Breast epithelium (tissue), 4 donors: ENCODE measurements at regions not wholly inside any gene's neighbourhood (a gene's known extent, or its start where the extent isn't known, plus 50 kb on each side); places are given as distances from the start of the nearest gene placed in this dataset.

ENCODE experiments used
- DNase-seq, 2 donors: peaks; one replicate each; pipeline ENCODE4 v3.0.0-alpha.2; 2019; ENCODE audit warnings: low spot score in 2 of 2
- H3K27ac ChIP-seq, 2 donors: fragments of 200-600 bp; sonication (generic) in 1 of 2; one replicate each; pipeline ENCODE4 v1.5.1; 2016 to 2019; ENCODE audit warnings: mild to moderate bottlenecking in 1 of 2
- H3K27me3 ChIP-seq, 2 donors: fragments of 200-600 bp; sonication (generic) in 1 of 2; one replicate each; pipeline versions ENCODE4 v1.5.1 to v1.6.0; 2017 to 2019; ENCODE audit warnings: control low read depth in 1 of 2, mild to moderate bottlenecking in 1 of 2
- H3K36me3 ChIP-seq: fragments of 200-600 bp; one replicate; pipeline ENCODE4 v1.5.1; 2019
- H3K4me1 ChIP-seq, 2 donors: fragments of 200-600 bp; sonication (generic); one replicate each; pipeline ENCODE4 v1.5.1; 2016 to 2019; ENCODE audit warnings: control low read depth in 1 of 2
- H3K4me3 ChIP-seq, 3 donors: fragments of 200-600 bp; sonication (generic); 1 replicate in 2 of 3; 2 replicates in 1 of 3; pipeline ENCODE4 v1.5.1; 2016 to 2019; ENCODE audit warnings: mild to moderate bottlenecking in 3 of 3, moderate library complexity in 2 of 3
- H3K9me3 ChIP-seq, 2 donors: fragments of 200-600 bp; sonication (generic) in 1 of 2; one replicate each; pipeline ENCODE4 v1.5.1; 2016 to 2019; ENCODE audit warnings: control low read depth in 1 of 2
- POLR2A ChIP-seq: fragments of 450-650 bp; IDR thresholded peaks from one replicate; pipeline ENCODE4 v1.6.1; 2016; ENCODE audit warnings: antibody characterized with exemption, mild to moderate bottlenecking, moderate library complexity
- POLR2AphosphoS5 ChIP-seq, 3 donors: sonication (generic); formaldehyde crosslinking; IDR thresholded peaks; one replicate each; pipeline ENCODE4 v1.6.1; 2017; ENCODE audit warnings: antibody characterized with exemption in 3 of 3
- intact Hi-C: fragments of 100-400 bp; cut with DNase I; formaldehyde crosslinking; loops from one replicate; pipeline ENCODE4 v1.15.1; 2023; ENCODE audit warnings: low total_unique reads
- TF ChIP-seq, protein P1 (sequence below), 3 donors: fragments of 450-650 bp; IDR thresholded peaks; one replicate each; pipeline ENCODE4 v1.5.1; 2016 to 2017; ENCODE audit warnings: antibody characterized with exemption in 3 of 3, mild to moderate bottlenecking in 3 of 3, moderate library complexity in 3 of 3

DNA sequence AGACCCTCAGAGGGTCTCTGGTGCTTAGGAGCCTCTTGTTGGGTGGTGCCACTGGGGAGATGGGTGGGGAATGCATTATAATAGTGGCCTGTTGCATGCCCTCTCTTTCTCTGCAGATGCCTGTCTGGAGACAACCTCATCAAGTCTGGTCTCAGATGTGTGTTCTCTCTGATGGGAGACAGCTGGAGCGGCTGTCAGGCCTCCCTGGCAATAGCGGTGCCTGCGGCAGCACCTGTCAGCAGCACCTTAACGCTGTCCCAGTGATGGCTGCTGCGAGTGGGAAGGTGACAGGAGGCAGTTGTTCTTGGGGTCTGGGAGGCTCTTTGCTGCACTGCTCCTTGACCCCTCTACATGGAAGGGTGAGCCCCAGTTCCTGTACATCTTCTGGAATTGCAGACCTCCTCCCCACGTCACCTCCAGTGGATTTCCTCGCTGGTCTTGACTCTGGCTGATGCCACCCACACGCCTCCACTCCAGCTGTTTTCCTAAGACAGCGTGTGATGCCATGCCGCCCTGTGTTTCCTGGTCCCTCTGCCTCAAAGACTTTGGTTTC lies 63.3 kb upstream of the BLCAP start:
- TF ChIP-seq POLR2AphosphoS5 (IDR thresholded peaks at IDR 0.05) (no peak), POLR2A (no peak)
- TF ChIP-seq, protein P1, sequence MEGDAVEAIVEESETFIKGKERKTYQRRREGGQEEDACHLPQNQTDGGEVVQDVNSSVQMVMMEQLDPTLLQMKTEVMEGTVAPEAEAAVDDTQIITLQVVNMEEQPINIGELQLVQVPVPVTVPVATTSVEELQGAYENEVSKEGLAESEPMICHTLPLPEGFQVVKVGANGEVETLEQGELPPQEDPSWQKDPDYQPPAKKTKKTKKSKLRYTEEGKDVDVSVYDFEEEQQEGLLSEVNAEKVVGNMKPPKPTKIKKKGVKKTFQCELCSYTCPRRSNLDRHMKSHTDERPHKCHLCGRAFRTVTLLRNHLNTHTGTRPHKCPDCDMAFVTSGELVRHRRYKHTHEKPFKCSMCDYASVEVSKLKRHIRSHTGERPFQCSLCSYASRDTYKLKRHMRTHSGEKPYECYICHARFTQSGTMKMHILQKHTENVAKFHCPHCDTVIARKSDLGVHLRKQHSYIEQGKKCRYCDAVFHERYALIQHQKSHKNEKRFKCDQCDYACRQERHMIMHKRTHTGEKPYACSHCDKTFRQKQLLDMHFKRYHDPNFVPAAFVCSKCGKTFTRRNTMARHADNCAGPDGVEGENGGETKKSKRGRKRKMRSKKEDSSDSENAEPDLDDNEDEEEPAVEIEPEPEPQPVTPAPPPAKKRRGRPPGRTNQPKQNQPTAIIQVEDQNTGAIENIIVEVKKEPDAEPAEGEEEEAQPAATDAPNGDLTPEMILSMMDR (IDR thresholded peaks at IDR 0.05): no peak
- H3K9me3 ChIP-seq: peaks cover 0 to 11% of the 10 kb centered on the region in 2 donors
- DNase-seq: no peak
- intact Hi-C loops: no loop called here
- H3K27me3 ChIP-seq: peaks cover 0 to 22% of the 10 kb centered on the region in 2 donors
- H3K27ac ChIP-seq: no peak overlapping the region
- no peaks in the 10 kb centered on the region for H3K4me1 ChIP-seq
- no peaks in the 10 kb centered on the region for H3K36me3 ChIP-seq
- H3K4me3 ChIP-seq: no peak overlapping the region

DNA sequence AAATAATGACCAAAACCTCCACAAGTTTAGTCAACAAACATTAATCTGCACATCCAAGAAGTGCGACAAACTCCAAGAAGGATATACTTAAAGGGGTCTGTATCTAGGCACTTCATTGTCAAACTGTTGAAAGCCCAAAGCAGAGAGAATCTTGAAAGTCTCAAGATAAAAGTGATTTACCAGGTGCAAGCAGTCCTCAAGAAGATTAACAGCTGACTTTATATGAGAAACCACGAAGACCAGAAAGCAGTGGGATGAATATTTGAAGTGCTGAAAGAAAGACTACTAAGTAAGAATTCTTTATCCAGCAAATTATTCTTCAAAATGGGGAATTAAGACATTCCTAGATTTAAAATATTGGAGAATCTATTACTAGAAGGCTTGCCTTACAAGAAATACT lies 58.4 kb upstream of the BLCAP start:
- intact Hi-C loops: no loop called here
- Histone ChIP-seq H3K27ac (no peak overlapping the region), H3K4me3 (no peak overlapping the region), H3K36me3 (no peaks in the 10 kb centered on the region), H3K9me3 (peaks cover 0 to 18% of the 10 kb centered on the region in 2 donors), H3K4me1 (no peaks in the 10 kb centered on the region), H3K27me3 (peaks cover 0 to 20% of the 10 kb centered on the region in 2 donors)
- DNase-seq: no peak
- TF ChIP-seq, protein P1 (IDR thresholded peaks at IDR 0.05): no peak
- TF ChIP-seq POLR2AphosphoS5 (IDR thresholded peaks at IDR 0.05) (no peak), POLR2A (no peak)

DNA sequence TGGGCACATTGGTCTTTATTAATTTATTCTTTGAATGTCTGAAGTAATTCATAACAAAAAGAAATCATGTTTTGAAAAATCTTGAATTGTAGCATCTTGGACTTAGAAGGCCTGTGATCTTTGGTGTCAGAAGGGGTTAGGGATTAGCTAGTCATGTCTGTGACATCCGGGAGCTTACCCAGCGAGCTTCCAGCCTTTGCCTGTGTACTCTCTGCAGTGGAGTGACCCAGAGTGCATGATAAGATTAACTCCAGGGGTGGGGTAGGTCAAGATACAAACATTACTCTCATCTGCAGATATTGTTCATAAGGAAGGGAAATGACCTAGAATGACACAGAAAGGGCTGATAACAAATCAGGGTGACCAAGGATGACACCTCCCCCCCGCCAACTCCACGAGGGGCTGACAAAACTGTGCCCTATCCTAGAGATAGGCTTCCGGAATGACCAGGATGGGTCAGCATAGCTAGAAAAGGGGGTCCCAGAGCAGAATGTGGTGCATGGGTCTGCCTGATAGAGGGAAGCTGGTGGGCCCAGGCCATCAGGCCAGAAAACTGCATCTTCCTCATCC lies 56.6 kb upstream of the BLCAP start:
- peaks cover 0 to 18% of the 10 kb centered on the region in 2 donors for H3K9me3 ChIP-seq
- no peak overlapping the region for H3K27ac ChIP-seq
- no peaks in the 10 kb centered on the region for H3K36me3 ChIP-seq
- H3K27me3 ChIP-seq: peaks cover 0 to 30% of the 10 kb centered on the region in 2 donors
- no peaks in the 10 kb centered on the region for H3K4me1 ChIP-seq
- no peak for DNase-seq
- intact Hi-C loops: no loop called here
- TF ChIP-seq POLR2AphosphoS5 (IDR thresholded peaks at IDR 0.05): no peak
- TF ChIP-seq POLR2A: no peak
- TF ChIP-seq, protein P1 (IDR thresholded peaks at IDR 0.05): no peak
- no peak overlapping the region for H3K4me3 ChIP-seq

DNA sequence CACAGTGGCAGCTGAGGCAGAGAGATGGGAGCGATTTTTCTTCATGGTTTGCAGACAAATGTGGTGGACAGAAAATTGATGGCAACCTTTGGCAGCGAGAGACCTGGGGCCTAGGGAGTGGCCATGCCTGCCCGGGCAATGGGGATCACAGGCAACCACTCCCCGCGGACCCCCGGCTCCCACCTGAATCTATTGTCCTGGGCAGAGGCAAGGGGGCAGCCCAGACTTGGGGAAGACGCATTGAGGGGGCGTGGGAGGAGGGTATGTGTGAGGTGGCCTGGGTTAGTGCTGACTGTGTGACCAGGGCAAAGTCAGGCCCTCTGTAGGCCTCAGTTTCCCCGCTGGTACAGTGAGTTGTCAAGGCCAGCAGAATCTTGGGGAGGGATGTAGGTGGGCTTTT lies 53.6 kb upstream of the BLCAP start:
- no peak overlapping the region for H3K27ac ChIP-seq
- TF ChIP-seq, protein P1 (IDR thresholded peaks at IDR 0.05): no peak
- no peak for TF ChIP-seq POLR2AphosphoS5 (IDR thresholded peaks at IDR 0.05)
- TF ChIP-seq POLR2A: no peak
- no peaks in the 10 kb centered on the region for H3K36me3 ChIP-seq
- H3K27me3 ChIP-seq: peaks cover 0 to 41% of the 10 kb centered on the region in 2 donors
- no peak for DNase-seq
- no peaks in the 10 kb centered on the region for H3K4me1 ChIP-seq
- no peak overlapping the region for H3K4me3 ChIP-seq
- intact Hi-C loops: no loop called here
- H3K9me3 ChIP-seq: peaks cover 0 to 9% of the 10 kb centered on the region in 2 donors

DNA sequence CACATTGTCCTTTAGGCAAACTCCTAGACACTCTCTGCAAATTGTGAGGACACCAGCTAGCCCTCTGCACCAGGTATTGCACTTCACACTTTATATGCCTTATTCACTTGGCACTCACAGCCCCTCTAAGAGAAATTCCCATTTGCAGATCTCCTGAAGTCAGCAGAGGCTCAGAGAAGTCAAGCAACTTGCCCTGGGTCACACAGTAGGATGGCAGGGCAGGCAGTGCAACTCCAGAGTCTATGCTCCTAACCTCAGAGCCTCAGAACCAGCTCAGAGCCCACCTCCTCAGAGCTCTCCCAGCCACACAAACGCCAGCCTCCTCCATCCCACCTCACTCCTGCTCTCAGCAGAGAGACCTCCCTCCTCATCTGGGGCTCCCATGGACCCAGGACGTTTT lies 52.4 kb upstream of the BLCAP start:
- Histone ChIP-seq H3K4me1 (no peaks in the 10 kb centered on the region), H3K9me3 (no peaks in the 10 kb centered on the region), H3K4me3 (no peak overlapping the region), H3K36me3 (no peaks in the 10 kb centered on the region), H3K27me3 (peaks cover 0 to 40% of the 10 kb centered on the region in 2 donors), H3K27ac (no peak overlapping the region)
- intact Hi-C loops: no loop called here
- no peak for DNase-seq
- TF ChIP-seq POLR2AphosphoS5 (IDR thresholded peaks at IDR 0.05): no peak
- no peak for TF ChIP-seq POLR2A
- TF ChIP-seq, protein P1 (IDR thresholded peaks at IDR 0.05): no peak
